ENCODE measurements at regions not wholly inside any gene's neighbourhood (a gene's known extent, or its start where the extent isn't known, plus 50 kb on each side); places are given as distances from the start of the nearest gene placed in this dataset.

DNA sequence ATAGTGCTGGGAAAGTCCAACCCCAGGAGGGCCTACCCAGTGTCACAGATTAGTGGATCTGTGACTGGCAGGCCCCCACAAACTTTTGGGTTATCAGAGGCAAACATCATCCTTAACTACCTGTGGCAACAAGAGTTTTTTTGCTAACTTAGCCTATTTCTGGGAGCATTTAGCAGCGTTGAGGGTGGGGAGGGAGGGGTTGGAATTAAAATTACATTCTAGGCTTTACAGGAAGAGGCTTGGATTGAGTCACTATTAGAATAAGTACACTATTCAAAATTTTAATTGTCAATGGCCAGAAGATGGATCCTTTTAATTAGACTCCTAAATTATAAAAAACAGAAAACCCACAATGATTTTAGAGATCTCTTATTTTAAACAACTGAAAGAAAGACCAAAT, 267.9 kb upstream of the NPSR1 start:
- POLR2A ChIA-PET (ENCODE audit: partially characterized antibody): no interaction called here
- H4K20me1 ChIP-seq (replicated peaks in 1 of 2; ENCODE audit: control insufficient read depth in 1 of 2, insufficient read depth in 2 of 2, low read length in 2 of 2): no peaks in the 10 kb centered on the region
- H3K27ac ChIP-seq (ENCODE audit: low read depth, low read length): no peak overlapping the region
- H3K36me3 ChIP-seq (ENCODE audit: control insufficient read depth in 2 of 4, insufficient read depth in 4 of 4, low read length in 3 of 4): no peaks in the 10 kb centered on the region
- no peaks in the 10 kb centered on the region for H3K9me3 ChIP-seq (ENCODE audit: insufficient read depth in 2 of 2, low read depth in 1 of 2, low read length in 1 of 2)
- no peak overlapping the region for H3K9ac ChIP-seq (replicated peaks in 1 of 4; ENCODE audit: extremely low read depth in 1 of 4, low read depth in 3 of 4, low read length in 3 of 4)
- H4K91ac ChIP-seq (replicated peaks; ENCODE audit: insufficient read length, low read length): no peak overlapping the region
- FAIRE-seq (no peak), DNase-seq (ENCODE audit: low read depth in 1 of 2, low spot score in 2 of 2) (no peak)
- peaks cover 0 to 9% (median 1%) of the 10 kb centered on the region in 4 experiments; a peak in 3 of 7 replicates for H3K4me1 ChIP-seq (replicated peaks in 1 of 4; ENCODE audit: control insufficient read depth in 3 of 4, insufficient read depth in 4 of 4, low read length in 3 of 4)
- no peak overlapping the region for H3K4me3 ChIP-seq (ENCODE audit: extremely low read depth in 1 of 4, insufficient read depth in 2 of 4, low read depth in 3 of 4, low read length in 4 of 4)
- WGBS, 2 experiments (ENCODE audit: extremely low coverage in 1 of 2, insufficient coverage in 1 of 2, insufficient read length in 1 of 2, insufficient replicate concordance in 2 of 2, low coverage in 1 of 2, low lambda C conversion rate in 2 of 2, missing lambda C conversion rate in 1 of 2): 80% methylated on average over 1 of the region's 1 CpG; no CpG with 5 or more reads in 1 of the 2 experiments
- no peak overlapping the region for H2BK12ac ChIP-seq (ENCODE audit: low read depth, low read length)
- TF ChIP-seq SRF (IDR thresholded peaks at IDR 0.05; ENCODE audit: low read depth, low read length): no peak
- TF ChIP-seq BCL11A (IDR thresholded peaks at IDR 0.05; ENCODE audit: low read depth in 2 of 2, low read length in 2 of 2): no peak
- TF ChIP-seq, protein P1, sequence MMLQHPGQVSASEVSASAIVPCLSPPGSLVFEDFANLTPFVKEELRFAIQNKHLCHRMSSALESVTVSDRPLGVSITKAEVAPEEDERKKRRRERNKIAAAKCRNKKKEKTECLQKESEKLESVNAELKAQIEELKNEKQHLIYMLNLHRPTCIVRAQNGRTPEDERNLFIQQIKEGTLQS (IDR thresholded peaks at IDR 0.05; ENCODE audit: insufficient read depth, low read depth, low read length): no peak
- TF ChIP-seq POU5F1 (IDR thresholded peaks at IDR 0.05; ENCODE audit: low read depth, low read length): no peak
- TF ChIP-seq, protein P2, sequence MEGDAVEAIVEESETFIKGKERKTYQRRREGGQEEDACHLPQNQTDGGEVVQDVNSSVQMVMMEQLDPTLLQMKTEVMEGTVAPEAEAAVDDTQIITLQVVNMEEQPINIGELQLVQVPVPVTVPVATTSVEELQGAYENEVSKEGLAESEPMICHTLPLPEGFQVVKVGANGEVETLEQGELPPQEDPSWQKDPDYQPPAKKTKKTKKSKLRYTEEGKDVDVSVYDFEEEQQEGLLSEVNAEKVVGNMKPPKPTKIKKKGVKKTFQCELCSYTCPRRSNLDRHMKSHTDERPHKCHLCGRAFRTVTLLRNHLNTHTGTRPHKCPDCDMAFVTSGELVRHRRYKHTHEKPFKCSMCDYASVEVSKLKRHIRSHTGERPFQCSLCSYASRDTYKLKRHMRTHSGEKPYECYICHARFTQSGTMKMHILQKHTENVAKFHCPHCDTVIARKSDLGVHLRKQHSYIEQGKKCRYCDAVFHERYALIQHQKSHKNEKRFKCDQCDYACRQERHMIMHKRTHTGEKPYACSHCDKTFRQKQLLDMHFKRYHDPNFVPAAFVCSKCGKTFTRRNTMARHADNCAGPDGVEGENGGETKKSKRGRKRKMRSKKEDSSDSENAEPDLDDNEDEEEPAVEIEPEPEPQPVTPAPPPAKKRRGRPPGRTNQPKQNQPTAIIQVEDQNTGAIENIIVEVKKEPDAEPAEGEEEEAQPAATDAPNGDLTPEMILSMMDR (IDR thresholded peaks at IDR 0.05; ENCODE audit: control extremely low read depth in 1 of 3, insufficient read depth in 1 of 3, low read depth in 1 of 3, low read length in 3 of 3): no peak
- no peak for TF ChIP-seq TBP (IDR thresholded peaks at IDR 0.05; ENCODE audit: low read depth, low read length)
- no peak for TF ChIP-seq EP300 (IDR thresholded peaks at IDR 0.05; ENCODE audit: borderline replicate concordance in 1 of 2, low read depth in 2 of 2, low read length in 2 of 2)
- TF ChIP-seq, protein P3, sequence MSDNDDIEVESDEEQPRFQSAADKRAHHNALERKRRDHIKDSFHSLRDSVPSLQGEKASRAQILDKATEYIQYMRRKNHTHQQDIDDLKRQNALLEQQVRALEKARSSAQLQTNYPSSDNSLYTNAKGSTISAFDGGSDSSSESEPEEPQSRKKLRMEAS (IDR thresholded peaks at IDR 0.05): no peak
- no peak overlapping the region for H4K5ac ChIP-seq (ENCODE audit: insufficient read length, low read depth, low read length)
- no peaks in the 10 kb centered on the region for H3K79me2 ChIP-seq (ENCODE audit: control insufficient read depth in 1 of 2, insufficient read depth in 2 of 2, low read length in 2 of 2)
- H3K4me2 ChIP-seq (ENCODE audit: insufficient read depth in 1 of 2, low read depth in 2 of 2, low read length in 2 of 2): no peak overlapping the region
- H3K18ac ChIP-seq (ENCODE audit: extremely low read depth, low read length): no peak overlapping the region
- H2AK5ac ChIP-seq (ENCODE audit: low read depth, low read length): no peak overlapping the region
- H2BK120ac ChIP-seq (replicated peaks; ENCODE audit: low read depth, low read length): no peak overlapping the region
- H2BK5ac ChIP-seq (ENCODE audit: low read depth, low read length): no peak overlapping the region
- CTCF ChIA-PET (ENCODE audit: partially characterized antibody): interaction anchor here (1.0 to 1.3 kb wide), 2 partner anchors 13 to 48 kb away, joined by 3 to 5 read pairs; no protein-coding TSS in a partner anchor
- H3K4ac ChIP-seq (replicated peaks; ENCODE audit: insufficient read length, low read depth, low read length): no peak overlapping the region
- no peak overlapping the region for H3K23ac ChIP-seq (ENCODE audit: insufficient read length)
- H3K79me1 ChIP-seq (ENCODE audit: low read depth, low read length): no peaks in the 10 kb centered on the region
- H2AFZ ChIP-seq (ENCODE audit: low read length): 0 out of 2 replicates have a peak overlapping the region, but pooled peaks have one; percentile 45
- H3K14ac ChIP-seq (ENCODE audit: insufficient read length): no peak overlapping the region
- no peaks in the 10 kb centered on the region for H3K27me3 ChIP-seq (replicated peaks in 1 of 4; ENCODE audit: control insufficient read depth in 3 of 4, extremely low read depth in 1 of 4, insufficient read depth in 3 of 4, low read length in 3 of 4)
- no peak overlapping the region for H2BK20ac ChIP-seq (ENCODE audit: low read length)
- no peaks in the 10 kb centered on the region for H3K23me2 ChIP-seq (ENCODE audit: low read depth, low read length)
- no peak overlapping the region for H2BK15ac ChIP-seq (ENCODE audit: low read length)
- no peak overlapping the region for H4K8ac ChIP-seq (ENCODE audit: extremely low read depth, insufficient read depth, low read length)
- no peak overlapping the region for H3K56ac ChIP-seq (replicated peaks; ENCODE audit: insufficient read length, low read depth, low read length)

Measured in H1 (cell line).